Panc1 (cell line): ENCODE measurements at regions not wholly inside any gene's neighbourhood (a gene's known extent, or its start where the extent isn't known, plus 50 kb on each side); places are given as distances from the start of the nearest gene placed in this dataset.

Experiments
- POLR2AphosphoS5 ChIP-seq: IDR thresholded peaks from 2 replicates; pipeline ENCODE4 v1.6.1; 2012; ENCODE audit warnings: mild to moderate bottlenecking, low read depth, low read length, moderate library complexity
- TF ChIP-seq, protein P1 (sequence below): fragments of 450-650 bp; IDR thresholded peaks from 2 replicates; pipeline ENCODE4 v1.5.1; 2017; ENCODE audit warnings: mild to moderate bottlenecking
- TF ChIP-seq, protein P2 (sequence below), 2 experiments: IDR thresholded peaks; 2 replicates each; pipeline ENCODE4 v1.6.1; 2011 to 2012; ENCODE audit warnings: low read depth in 2 of 2, control low read depth in 1 of 2, low read length in 1 of 2, mild to moderate bottlenecking in 1 of 2, moderate library complexity in 1 of 2; ENCODE audit not compliant: insufficient read depth in 1 of 2

DNA sequence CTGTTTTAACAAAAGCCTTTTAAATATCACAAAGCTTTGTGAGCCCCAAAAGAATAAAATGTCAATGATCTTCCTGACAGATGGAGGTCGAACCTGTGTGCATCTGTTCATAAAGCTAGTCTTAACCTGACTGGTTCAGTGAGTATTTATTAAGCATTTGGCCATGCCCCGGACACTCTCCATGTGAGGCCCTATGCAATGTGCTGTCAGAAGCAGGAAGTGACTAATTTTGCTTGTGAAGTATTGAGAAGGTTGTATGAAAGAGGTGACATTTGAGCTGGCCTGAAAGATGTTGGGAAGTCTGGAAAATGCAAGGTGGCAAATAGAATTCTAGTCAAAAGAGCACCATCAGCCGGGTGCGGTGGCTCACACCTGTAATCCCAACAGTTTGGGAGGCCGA lies 171.4 kb downstream of the MSL3 start:
- TF ChIP-seq, protein P1, sequence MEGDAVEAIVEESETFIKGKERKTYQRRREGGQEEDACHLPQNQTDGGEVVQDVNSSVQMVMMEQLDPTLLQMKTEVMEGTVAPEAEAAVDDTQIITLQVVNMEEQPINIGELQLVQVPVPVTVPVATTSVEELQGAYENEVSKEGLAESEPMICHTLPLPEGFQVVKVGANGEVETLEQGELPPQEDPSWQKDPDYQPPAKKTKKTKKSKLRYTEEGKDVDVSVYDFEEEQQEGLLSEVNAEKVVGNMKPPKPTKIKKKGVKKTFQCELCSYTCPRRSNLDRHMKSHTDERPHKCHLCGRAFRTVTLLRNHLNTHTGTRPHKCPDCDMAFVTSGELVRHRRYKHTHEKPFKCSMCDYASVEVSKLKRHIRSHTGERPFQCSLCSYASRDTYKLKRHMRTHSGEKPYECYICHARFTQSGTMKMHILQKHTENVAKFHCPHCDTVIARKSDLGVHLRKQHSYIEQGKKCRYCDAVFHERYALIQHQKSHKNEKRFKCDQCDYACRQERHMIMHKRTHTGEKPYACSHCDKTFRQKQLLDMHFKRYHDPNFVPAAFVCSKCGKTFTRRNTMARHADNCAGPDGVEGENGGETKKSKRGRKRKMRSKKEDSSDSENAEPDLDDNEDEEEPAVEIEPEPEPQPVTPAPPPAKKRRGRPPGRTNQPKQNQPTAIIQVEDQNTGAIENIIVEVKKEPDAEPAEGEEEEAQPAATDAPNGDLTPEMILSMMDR: no peak
- TF ChIP-seq, protein P2, sequence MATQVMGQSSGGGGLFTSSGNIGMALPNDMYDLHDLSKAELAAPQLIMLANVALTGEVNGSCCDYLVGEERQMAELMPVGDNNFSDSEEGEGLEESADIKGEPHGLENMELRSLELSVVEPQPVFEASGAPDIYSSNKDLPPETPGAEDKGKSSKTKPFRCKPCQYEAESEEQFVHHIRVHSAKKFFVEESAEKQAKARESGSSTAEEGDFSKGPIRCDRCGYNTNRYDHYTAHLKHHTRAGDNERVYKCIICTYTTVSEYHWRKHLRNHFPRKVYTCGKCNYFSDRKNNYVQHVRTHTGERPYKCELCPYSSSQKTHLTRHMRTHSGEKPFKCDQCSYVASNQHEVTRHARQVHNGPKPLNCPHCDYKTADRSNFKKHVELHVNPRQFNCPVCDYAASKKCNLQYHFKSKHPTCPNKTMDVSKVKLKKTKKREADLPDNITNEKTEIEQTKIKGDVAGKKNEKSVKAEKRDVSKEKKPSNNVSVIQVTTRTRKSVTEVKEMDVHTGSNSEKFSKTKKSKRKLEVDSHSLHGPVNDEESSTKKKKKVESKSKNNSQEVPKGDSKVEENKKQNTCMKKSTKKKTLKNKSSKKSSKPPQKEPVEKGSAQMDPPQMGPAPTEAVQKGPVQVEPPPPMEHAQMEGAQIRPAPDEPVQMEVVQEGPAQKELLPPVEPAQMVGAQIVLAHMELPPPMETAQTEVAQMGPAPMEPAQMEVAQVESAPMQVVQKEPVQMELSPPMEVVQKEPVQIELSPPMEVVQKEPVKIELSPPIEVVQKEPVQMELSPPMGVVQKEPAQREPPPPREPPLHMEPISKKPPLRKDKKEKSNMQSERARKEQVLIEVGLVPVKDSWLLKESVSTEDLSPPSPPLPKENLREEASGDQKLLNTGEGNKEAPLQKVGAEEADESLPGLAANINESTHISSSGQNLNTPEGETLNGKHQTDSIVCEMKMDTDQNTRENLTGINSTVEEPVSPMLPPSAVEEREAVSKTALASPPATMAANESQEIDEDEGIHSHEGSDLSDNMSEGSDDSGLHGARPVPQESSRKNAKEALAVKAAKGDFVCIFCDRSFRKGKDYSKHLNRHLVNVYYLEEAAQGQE (IDR thresholded peaks at IDR 0.05; ENCODE audit: insufficient read depth in 1 of 2, low read depth in 2 of 2, low read length in 1 of 2): no peak
- no peak for TF ChIP-seq POLR2AphosphoS5
